Panc1 (cell line): ENCODE measurements at regions not wholly inside any gene's neighbourhood (a gene's known extent, or its start where the extent isn't known, plus 50 kb on each side); places are given as distances from the start of the nearest gene placed in this dataset.

Source experiments
- ATAC-seq: fragments of 200-7000 bp; cut with Tn5 transposase; 2 replicates; pipeline ENCODE4 v1.9.1; 2020; ENCODE audit warnings: mild to moderate bottlenecking, moderate library complexity
- BruUV-seq: library from RNA; stranded (reverse); fragments of 400-500 nt; replicated peaks from 2 replicates; lab custom pipeline; 2021; lab: Mats Ljungman, UMichigan
- CTCF ChIA-PET: fragments of 300-600 bp; sonication (Branson Sonifier 250); formaldehyde crosslinking; loops from one replicate; lab custom pipeline; 2022; ENCODE audit warnings: antibody characterized with exemption; lab: Charles Lee
- POLR2A ChIA-PET: fragments of 300-600 bp; sonication (Branson Sonifier 250); formaldehyde crosslinking; loops from one replicate; lab custom pipeline; 2022; ENCODE audit warnings: antibody characterized with exemption; lab: Charles Lee
- DNase-seq: peaks from one replicate; pipeline ENCODE4 v3.0.0-alpha.2; 2010; ENCODE audit warnings: low read depth, low spot score
- H3K27ac ChIP-seq: 2 replicates; pipeline ENCODE4 v1.5.1; 2011; ENCODE audit warnings: mild to moderate bottlenecking, low read length, inconsistent platforms
- H3K27me3 ChIP-seq: fragments of 200-500 bp; sonication (Bioruptor generic); 2 replicates; pipeline ENCODE4 v1.6.0; 2014; ENCODE audit warnings: low read length, inconsistent platforms; ENCODE audit not compliant: control insufficient read depth, insufficient read depth
- H3K36me3 ChIP-seq: fragments of 200-500 bp; sonication (Bioruptor generic); 2 replicates; pipeline ENCODE4 v1.5.1; 2014; ENCODE audit warnings: inconsistent platforms, mild to moderate bottlenecking, low read length, moderate library complexity; ENCODE audit not compliant: control insufficient read depth, insufficient read depth
- H3K4me1 ChIP-seq: 2 replicates; pipeline ENCODE4 v1.5.1; 2011; ENCODE audit warnings: inconsistent platforms, mild to moderate bottlenecking, low read length, moderate library complexity; ENCODE audit not compliant: control insufficient read depth, insufficient read depth
- H3K4me3 ChIP-seq, 2 experiments: 2 replicates each; pipeline ENCODE4 v1.5.1; 2011 to 2012; ENCODE audit warnings: low read depth in 2 of 2, low read length in 2 of 2, mild to moderate bottlenecking in 2 of 2, inconsistent platforms in 1 of 2, moderate library complexity in 1 of 2
- H3K9me3 ChIP-seq: fragments of 200-500 bp; sonication (Bioruptor generic); 2 replicates; pipeline ENCODE4 v1.5.1; 2014; ENCODE audit warnings: low read depth, mild to moderate bottlenecking, inconsistent platforms, low read length, moderate library complexity; ENCODE audit not compliant: control insufficient read depth, insufficient read depth
- POLR2AphosphoS5 ChIP-seq: IDR thresholded peaks from 2 replicates; pipeline ENCODE4 v1.6.1; 2012; ENCODE audit warnings: mild to moderate bottlenecking, low read depth, low read length, moderate library complexity
- SIN3A ChIP-seq: IDR thresholded peaks from 2 replicates; pipeline ENCODE4 v1.6.1; 2012; ENCODE audit warnings: low read depth, mild to moderate bottlenecking, low read length, moderate library complexity, borderline replicate concordance; ENCODE audit not compliant: insufficient read depth
- TCF7L2 ChIP-seq: IDR thresholded peaks from 2 replicates; pipeline ENCODE4 v1.6.1; 2011; ENCODE audit warnings: mild to moderate bottlenecking, low read depth, low read length, inconsistent platforms
- in situ Hi-C: cut with HindIII; loops from 2 replicates; pipeline ENCODE4 v1.10.0; 2016; ENCODE audit warnings: low sequenced_read_pairs, low pct_unique_long_range_greater_than_20kb
- intact Hi-C: fragments of 100-400 bp; cut with micrococcal nuclease; formaldehyde crosslinking; loops from one replicate; pipeline ENCODE4 v1.10.0; 2022; ENCODE audit not compliant: unreplicated experiment
- TF ChIP-seq, protein P1 (sequence below): fragments of 450-650 bp; IDR thresholded peaks from 2 replicates; pipeline ENCODE4 v1.5.1; 2017; ENCODE audit warnings: mild to moderate bottlenecking
- TF ChIP-seq, protein P2 (sequence below), 2 experiments: IDR thresholded peaks; 2 replicates each; pipeline ENCODE4 v1.6.1; 2011 to 2012; ENCODE audit warnings: low read depth in 2 of 2, control low read depth in 1 of 2, low read length in 1 of 2, mild to moderate bottlenecking in 1 of 2, moderate library complexity in 1 of 2; ENCODE audit not compliant: insufficient read depth in 1 of 2

DNA sequence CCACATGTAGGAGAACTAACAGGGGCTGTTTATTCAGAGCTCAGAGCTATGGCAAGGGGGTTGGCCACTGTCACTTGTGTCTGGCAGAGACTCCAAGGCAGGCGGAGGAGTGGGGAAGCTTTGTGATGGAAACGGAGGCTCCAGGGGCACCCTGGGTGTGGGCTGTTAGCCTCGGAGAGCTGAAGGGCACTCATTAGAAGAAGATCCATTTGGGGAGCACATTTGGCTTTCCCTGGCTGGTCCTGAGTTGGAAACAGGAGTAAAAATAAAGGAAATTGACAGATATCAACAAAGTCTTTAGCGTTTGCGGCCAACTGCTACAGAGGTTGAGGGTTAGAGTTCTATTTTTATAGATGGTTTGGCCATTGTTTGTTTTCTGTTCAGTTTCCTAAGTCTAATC, 288.3 kb upstream of the MKI67 start:
- no peak for ATAC-seq
- BruUV-seq, result no TSS peak
- no peak for DNase-seq

DNA sequence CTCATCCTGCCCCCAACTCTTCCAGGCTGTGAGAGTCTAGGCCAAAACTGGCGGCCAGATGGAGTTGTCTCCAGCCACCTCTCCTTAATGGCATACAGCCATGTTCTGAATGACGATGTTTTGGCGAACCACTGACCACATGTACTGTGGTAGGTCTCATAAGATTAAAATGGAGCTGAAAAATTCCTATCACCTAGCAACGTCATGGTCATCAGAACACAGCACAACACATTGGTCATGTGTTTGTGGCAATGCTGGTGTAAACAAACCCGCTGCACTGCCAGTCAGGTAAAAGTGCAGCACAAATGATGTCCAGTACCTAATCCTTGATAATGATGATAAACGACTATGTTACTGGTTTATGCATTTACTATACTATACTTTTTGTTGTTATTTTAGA, 290.0 kb upstream of the MKI67 start:
- intact Hi-C loops, result no loop called here
- no peak for ATAC-seq
- Histone ChIP-seq H3K27ac (no peak overlapping the region), H3K9me3 (no peaks in the 10 kb centered on the region), H3K4me1 (no peaks in the 10 kb centered on the region), H3K27me3 (peaks cover 5% of the 10 kb centered on the region; the same call in 1 of the 2 replicates), H3K36me3 (no peaks in the 10 kb centered on the region), H3K4me3 (no peak overlapping the region)
- in situ Hi-C loops, result no loop called here
- POLR2A ChIA-PET, result no interaction called here
- TF ChIP-seq SIN3A, result no peak
- no peak for TF ChIP-seq TCF7L2
- TF ChIP-seq, protein P1, sequence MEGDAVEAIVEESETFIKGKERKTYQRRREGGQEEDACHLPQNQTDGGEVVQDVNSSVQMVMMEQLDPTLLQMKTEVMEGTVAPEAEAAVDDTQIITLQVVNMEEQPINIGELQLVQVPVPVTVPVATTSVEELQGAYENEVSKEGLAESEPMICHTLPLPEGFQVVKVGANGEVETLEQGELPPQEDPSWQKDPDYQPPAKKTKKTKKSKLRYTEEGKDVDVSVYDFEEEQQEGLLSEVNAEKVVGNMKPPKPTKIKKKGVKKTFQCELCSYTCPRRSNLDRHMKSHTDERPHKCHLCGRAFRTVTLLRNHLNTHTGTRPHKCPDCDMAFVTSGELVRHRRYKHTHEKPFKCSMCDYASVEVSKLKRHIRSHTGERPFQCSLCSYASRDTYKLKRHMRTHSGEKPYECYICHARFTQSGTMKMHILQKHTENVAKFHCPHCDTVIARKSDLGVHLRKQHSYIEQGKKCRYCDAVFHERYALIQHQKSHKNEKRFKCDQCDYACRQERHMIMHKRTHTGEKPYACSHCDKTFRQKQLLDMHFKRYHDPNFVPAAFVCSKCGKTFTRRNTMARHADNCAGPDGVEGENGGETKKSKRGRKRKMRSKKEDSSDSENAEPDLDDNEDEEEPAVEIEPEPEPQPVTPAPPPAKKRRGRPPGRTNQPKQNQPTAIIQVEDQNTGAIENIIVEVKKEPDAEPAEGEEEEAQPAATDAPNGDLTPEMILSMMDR, result no peak
- TF ChIP-seq POLR2AphosphoS5, result no peak
- TF ChIP-seq, protein P2, sequence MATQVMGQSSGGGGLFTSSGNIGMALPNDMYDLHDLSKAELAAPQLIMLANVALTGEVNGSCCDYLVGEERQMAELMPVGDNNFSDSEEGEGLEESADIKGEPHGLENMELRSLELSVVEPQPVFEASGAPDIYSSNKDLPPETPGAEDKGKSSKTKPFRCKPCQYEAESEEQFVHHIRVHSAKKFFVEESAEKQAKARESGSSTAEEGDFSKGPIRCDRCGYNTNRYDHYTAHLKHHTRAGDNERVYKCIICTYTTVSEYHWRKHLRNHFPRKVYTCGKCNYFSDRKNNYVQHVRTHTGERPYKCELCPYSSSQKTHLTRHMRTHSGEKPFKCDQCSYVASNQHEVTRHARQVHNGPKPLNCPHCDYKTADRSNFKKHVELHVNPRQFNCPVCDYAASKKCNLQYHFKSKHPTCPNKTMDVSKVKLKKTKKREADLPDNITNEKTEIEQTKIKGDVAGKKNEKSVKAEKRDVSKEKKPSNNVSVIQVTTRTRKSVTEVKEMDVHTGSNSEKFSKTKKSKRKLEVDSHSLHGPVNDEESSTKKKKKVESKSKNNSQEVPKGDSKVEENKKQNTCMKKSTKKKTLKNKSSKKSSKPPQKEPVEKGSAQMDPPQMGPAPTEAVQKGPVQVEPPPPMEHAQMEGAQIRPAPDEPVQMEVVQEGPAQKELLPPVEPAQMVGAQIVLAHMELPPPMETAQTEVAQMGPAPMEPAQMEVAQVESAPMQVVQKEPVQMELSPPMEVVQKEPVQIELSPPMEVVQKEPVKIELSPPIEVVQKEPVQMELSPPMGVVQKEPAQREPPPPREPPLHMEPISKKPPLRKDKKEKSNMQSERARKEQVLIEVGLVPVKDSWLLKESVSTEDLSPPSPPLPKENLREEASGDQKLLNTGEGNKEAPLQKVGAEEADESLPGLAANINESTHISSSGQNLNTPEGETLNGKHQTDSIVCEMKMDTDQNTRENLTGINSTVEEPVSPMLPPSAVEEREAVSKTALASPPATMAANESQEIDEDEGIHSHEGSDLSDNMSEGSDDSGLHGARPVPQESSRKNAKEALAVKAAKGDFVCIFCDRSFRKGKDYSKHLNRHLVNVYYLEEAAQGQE (IDR thresholded peaks at IDR 0.05; ENCODE audit: insufficient read depth in 1 of 2, low read depth in 2 of 2, low read length in 1 of 2), result no peak
- DNase-seq, result no peak
- CTCF ChIA-PET, result no interaction called here
- BruUV-seq, result no TSS peak

More for the DNA sequence above, 288.3 kb upstream of the MKI67 start:
- POLR2A ChIA-PET, result no interaction called here
- in situ Hi-C loops (no loop called here), intact Hi-C loops (no loop called here)
- no peaks in the 10 kb centered on the region for H3K36me3 ChIP-seq
- 0 out of 2 replicates have a peak, but pooled peaks cover 2% of the 10 kb centered on the region for H3K27me3 ChIP-seq
- CTCF ChIA-PET, result no interaction called here
- TF ChIP-seq TCF7L2, result no peak
- TF ChIP-seq SIN3A, result no peak
- TF ChIP-seq POLR2AphosphoS5, result no peak
- TF ChIP-seq, protein P1, result no peak
- TF ChIP-seq, protein P2 (IDR thresholded peaks at IDR 0.05; ENCODE audit: insufficient read depth in 1 of 2, low read depth in 2 of 2, low read length in 1 of 2), result no peak
- no peaks in the 10 kb centered on the region for H3K4me1 ChIP-seq
- no peak overlapping the region for H3K4me3 ChIP-seq
- H3K9me3 ChIP-seq, result no peaks in the 10 kb centered on the region
- H3K27ac ChIP-seq, result no peak overlapping the region
